MM.1S (cell line): ENCODE measurements at regions not wholly inside any gene's neighbourhood (a gene's known extent, or its start where the extent isn't known, plus 50 kb on each side); places are given as distances from the start of the nearest gene placed in this dataset.

Experiments
- CTCF ChIP-seq: fragments of 300-600 bp; sonication (generic); IDR thresholded peaks from 2 replicates; pipeline ENCODE4 v1.5.1; 2016; ENCODE audit warnings: antibody characterized with exemption, low read length, mixed read lengths
- EZH2 ChIP-seq: fragments of 300-600 bp; sonication (generic); optimal IDR thresholded peaks from 2 replicates; pipeline ENCODE3; 2017; ENCODE audit warnings: low read depth, mild to moderate bottlenecking, antibody characterized with exemption, low read length, mixed read lengths
- EZH2phosphoT487 ChIP-seq: fragments of 300-600 bp; sonication (generic); IDR thresholded peaks from 2 replicates; pipeline ENCODE4 v1.6.1; 2018; ENCODE audit warnings: antibody characterized with exemption, low read length

- no peak for TF ChIP-seq CTCF
- no peak for TF ChIP-seq EZH2
- no peak for TF ChIP-seq EZH2phosphoT487
Observed at GRCh38 chr6:133587546-133588160, 301.3 kb upstream of the TCF21 start.
